ENCODE measurements at regions not wholly inside any gene's neighbourhood (a gene's known extent, or its start where the extent isn't known, plus 50 kb on each side); places are given as distances from the start of the nearest gene placed in this dataset.
"Not testable (repeated sequence)": the region's sequence is repeated elsewhere in the genome, so short reads cannot be mapped to it uniquely, and the experiment has no call there.

DNA sequence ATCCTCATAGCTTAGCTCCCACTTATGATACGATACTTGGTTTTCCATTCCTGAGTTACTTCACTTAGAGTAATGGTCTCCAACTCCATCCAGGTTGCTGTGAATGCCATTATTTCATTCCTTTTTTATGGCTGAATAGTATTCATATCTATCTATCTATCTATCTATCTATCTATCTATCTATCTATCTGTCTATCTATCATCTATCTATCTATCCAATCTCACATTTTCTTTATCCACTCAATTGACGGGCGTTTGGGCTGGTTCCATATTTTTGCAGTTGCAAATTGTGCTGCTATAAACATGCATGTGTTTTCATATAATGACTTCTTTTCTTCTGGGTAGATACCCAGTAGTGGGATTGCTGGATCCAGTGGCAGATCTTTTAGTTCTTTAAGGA lies 65.4 kb upstream of the NXPH1 start:
- DNase-seq (ENCODE audit: low read depth in 6 of 9, low spot score in 9 of 9): not testable (repeated sequence)

DNA sequence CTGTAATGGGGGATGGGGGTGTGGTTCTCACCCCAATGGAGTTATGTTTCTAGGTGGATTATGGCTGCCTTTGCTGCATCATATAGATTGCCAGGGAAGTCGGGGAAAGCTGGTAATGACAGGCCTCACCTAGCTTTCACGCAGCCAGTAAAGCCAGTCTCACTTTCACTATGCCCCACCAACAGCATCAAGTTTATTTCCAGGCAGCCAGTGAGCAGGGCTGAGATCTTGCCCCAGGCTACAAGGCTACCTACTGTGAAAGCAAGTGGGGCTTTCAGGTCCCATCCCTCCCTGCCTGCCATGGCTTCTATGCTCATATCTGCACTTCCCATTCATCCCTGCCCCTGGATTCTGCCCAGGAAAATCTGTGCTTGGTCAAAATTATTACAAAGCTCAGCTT lies 61.7 kb upstream of the NXPH1 start:
- no peak overlapping the region for H3K27ac ChIP-seq (ENCODE audit: low read depth in 1 of 2, low read length in 1 of 2)
- no peaks in the 10 kb centered on the region for H3K9me3 ChIP-seq (ENCODE audit: control insufficient read depth in 2 of 2, insufficient read depth in 1 of 2, low read length in 1 of 2)
- DNase-seq (ENCODE audit: low read depth in 6 of 9, low spot score in 9 of 9): no peak
- H3K4me1 ChIP-seq (ENCODE audit: control insufficient read depth in 2 of 2, insufficient read depth in 2 of 2, low read length in 2 of 2): no peaks in the 10 kb centered on the region
- no peaks in the 10 kb centered on the region for H3K36me3 ChIP-seq (ENCODE audit: control insufficient read depth in 2 of 2, insufficient read depth in 2 of 2, low read length in 1 of 2)
- no peaks in the 10 kb centered on the region for H3K27me3 ChIP-seq (ENCODE audit: control insufficient read depth in 2 of 2, insufficient read depth in 1 of 2, low read length in 1 of 2)
- H3K4me3 ChIP-seq (ENCODE audit: low read length in 2 of 2): no peak overlapping the region
- 93% methylated on average over 2 of the region's 2 CpGs for whole genome bisulfite sequencing

More for the DNA sequence above, 65.4 kb upstream of the NXPH1 start:
- H3K27me3 ChIP-seq (ENCODE audit: control insufficient read depth in 2 of 2, insufficient read depth in 1 of 2, low read length in 1 of 2); H3K36me3 ChIP-seq (ENCODE audit: control insufficient read depth in 2 of 2, insufficient read depth in 2 of 2, low read length in 1 of 2); H3K4me1 ChIP-seq (ENCODE audit: control insufficient read depth in 2 of 2, insufficient read depth in 2 of 2, low read length in 2 of 2); H3K4me3 ChIP-seq (ENCODE audit: low read length in 2 of 2); H3K9me3 ChIP-seq (ENCODE audit: control insufficient read depth in 2 of 2, insufficient read depth in 1 of 2, low read length in 1 of 2); H3K27ac ChIP-seq (ENCODE audit: low read depth in 1 of 2, low read length in 1 of 2): not testable (repeated sequence)
- 65% methylated on average over 3 of the region's 3 CpGs for WGBS

DNA sequence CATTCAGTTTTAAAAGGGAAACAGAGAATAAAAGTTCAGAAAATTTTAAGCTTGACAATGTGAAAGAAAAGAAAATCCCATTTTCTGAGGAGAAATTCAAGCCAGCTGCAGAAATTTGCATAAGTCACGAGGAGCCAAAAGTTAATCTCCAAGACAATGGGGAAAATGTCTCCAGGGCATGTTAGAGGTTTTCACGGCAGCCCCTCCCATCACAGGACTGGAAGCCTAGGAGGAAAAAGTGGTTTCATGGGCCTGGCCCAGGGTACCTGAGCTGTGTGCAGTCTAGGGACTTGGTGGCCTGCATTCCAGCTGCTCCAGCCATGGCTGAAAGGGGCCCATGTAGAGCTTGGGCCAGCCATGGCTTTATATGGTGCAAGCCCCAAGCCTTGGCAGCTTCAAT lies 59.6 kb upstream of the NXPH1 start:
- no peak for DNase-seq (ENCODE audit: low read depth in 6 of 9, low spot score in 9 of 9)
- no peaks in the 10 kb centered on the region for H3K4me1 ChIP-seq (ENCODE audit: control insufficient read depth in 2 of 2, insufficient read depth in 2 of 2, low read length in 2 of 2)
- H3K27me3 ChIP-seq (ENCODE audit: control insufficient read depth in 2 of 2, insufficient read depth in 1 of 2, low read length in 1 of 2): no peaks in the 10 kb centered on the region
- H3K9me3 ChIP-seq (ENCODE audit: control insufficient read depth in 2 of 2, insufficient read depth in 1 of 2, low read length in 1 of 2): no peaks in the 10 kb centered on the region
- no peak overlapping the region for H3K27ac ChIP-seq (ENCODE audit: low read depth in 1 of 2, low read length in 1 of 2)
- no peaks in the 10 kb centered on the region for H3K36me3 ChIP-seq (ENCODE audit: control insufficient read depth in 2 of 2, insufficient read depth in 2 of 2, low read length in 1 of 2)
- no peak overlapping the region for H3K4me3 ChIP-seq (ENCODE audit: low read length in 2 of 2)
- 99% methylated on average over 2 of the region's 2 CpGs for WGBS

DNA sequence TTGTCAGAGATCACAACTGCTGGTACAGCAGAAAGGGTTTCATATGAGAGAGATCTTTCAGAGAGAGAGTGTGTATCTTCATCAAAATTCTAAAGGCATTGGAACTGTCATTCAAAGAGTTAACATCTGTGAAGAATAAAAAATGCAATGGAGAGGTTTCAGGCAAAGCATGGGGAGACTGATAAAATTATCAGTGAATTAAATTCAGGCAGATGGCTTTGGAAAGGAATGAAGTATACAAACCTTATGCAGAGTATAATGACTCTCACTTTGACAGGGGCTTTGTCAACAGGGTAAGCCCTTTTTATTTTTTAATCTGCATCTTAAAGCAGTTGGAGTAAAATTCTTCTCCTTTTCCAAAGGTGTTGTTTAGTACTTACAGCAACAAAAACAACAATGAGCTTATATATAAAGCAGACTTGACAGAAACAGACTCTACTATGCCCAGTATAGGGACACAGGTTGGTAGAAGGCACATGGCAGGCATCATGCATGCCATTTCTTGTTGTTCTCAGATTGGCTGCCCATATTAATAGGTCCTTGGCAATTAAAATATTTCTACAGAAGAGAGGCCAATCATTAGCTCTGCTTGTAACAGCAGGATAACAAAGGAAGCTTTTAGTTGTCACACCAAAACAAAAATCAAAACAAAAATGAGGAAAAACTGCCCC lies 54.9 kb upstream of the NXPH1 start:
- no peaks in the 10 kb centered on the region for H3K36me3 ChIP-seq (ENCODE audit: control insufficient read depth in 2 of 2, insufficient read depth in 2 of 2, low read length in 1 of 2)
- H3K27me3 ChIP-seq (ENCODE audit: control insufficient read depth in 2 of 2, insufficient read depth in 1 of 2, low read length in 1 of 2): no peaks in the 10 kb centered on the region
- H3K4me1 ChIP-seq (ENCODE audit: control insufficient read depth in 2 of 2, insufficient read depth in 2 of 2, low read length in 2 of 2): no peaks in the 10 kb centered on the region
- no peak overlapping the region for H3K4me3 ChIP-seq (ENCODE audit: low read length in 2 of 2)
- no peak overlapping the region for H3K27ac ChIP-seq (ENCODE audit: low read depth in 1 of 2, low read length in 1 of 2)
- H3K9me3 ChIP-seq (ENCODE audit: control insufficient read depth in 2 of 2, insufficient read depth in 1 of 2, low read length in 1 of 2): no peaks in the 10 kb centered on the region
- no peak for DNase-seq (ENCODE audit: low read depth in 6 of 9, low spot score in 9 of 9)

DNA sequence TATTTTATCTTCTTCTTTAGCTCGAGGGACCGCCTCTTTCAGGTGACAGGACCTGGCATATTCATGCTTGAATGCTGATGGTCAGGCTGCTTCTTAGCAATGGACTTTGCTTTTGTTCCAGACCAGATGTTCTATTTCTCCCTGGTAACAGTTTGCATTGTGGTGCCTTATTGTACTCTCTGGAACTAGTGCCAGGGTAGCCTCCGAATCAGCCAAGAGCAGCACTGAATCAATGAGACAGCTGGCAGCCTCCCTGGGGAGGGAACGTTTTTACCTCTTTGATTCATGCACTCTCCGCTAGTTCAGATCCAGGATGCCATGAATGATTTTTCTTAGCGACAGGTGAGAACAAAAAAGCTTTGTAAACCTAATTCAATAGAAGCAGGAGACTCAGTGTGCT lies 54.1 kb upstream of the NXPH1 start:
- H3K4me3 ChIP-seq (ENCODE audit: low read length in 2 of 2): no peak overlapping the region
- H3K27ac ChIP-seq (ENCODE audit: low read depth in 1 of 2, low read length in 1 of 2): no peak overlapping the region
- H3K36me3 ChIP-seq (ENCODE audit: control insufficient read depth in 2 of 2, insufficient read depth in 2 of 2, low read length in 1 of 2): no peaks in the 10 kb centered on the region
- no peaks in the 10 kb centered on the region for H3K27me3 ChIP-seq (ENCODE audit: control insufficient read depth in 2 of 2, insufficient read depth in 1 of 2, low read length in 1 of 2)
- WGBS: 72% methylated on average over 6 of the region's 6 CpGs
- H3K4me1 ChIP-seq (ENCODE audit: control insufficient read depth in 2 of 2, insufficient read depth in 2 of 2, low read length in 2 of 2): no peaks in the 10 kb centered on the region
- H3K9me3 ChIP-seq (ENCODE audit: control insufficient read depth in 2 of 2, insufficient read depth in 1 of 2, low read length in 1 of 2): no peaks in the 10 kb centered on the region
- DNase-seq (ENCODE audit: low read depth in 6 of 9, low spot score in 9 of 9): no peak

DNA sequence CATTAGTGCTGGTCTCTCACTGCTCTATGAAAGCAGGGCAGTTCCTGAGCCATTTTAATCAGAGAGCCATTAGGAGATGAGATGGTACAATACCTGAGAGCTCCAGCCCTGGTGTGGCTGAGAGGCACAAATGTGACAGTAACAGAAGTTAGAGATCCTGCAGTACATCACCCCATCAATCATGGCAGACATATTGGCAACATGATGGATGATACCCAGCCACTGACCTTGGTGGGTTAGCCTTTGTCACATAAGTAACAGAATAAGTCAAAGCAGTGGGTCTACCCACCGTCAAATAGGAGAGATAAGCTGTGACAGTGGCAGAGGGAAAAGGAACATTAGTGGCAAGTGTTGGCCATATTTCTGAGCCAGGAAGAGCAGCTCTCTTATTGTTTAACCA lies 53.3 kb upstream of the NXPH1 start:
- no peaks in the 10 kb centered on the region for H3K27me3 ChIP-seq (ENCODE audit: control insufficient read depth in 2 of 2, insufficient read depth in 1 of 2, low read length in 1 of 2)
- no peaks in the 10 kb centered on the region for H3K4me1 ChIP-seq (ENCODE audit: control insufficient read depth in 2 of 2, insufficient read depth in 2 of 2, low read length in 2 of 2)
- no peak for DNase-seq (ENCODE audit: low read depth in 6 of 9, low spot score in 9 of 9)
- H3K36me3 ChIP-seq (ENCODE audit: control insufficient read depth in 2 of 2, insufficient read depth in 2 of 2, low read length in 1 of 2): no peaks in the 10 kb centered on the region
- no peak overlapping the region for H3K4me3 ChIP-seq (ENCODE audit: low read length in 2 of 2)
- WGBS: 89% methylated on average over 1 of the region's 1 CpG
- H3K27ac ChIP-seq (ENCODE audit: low read depth in 1 of 2, low read length in 1 of 2): no peak overlapping the region
- H3K9me3 ChIP-seq (ENCODE audit: control insufficient read depth in 2 of 2, insufficient read depth in 1 of 2, low read length in 1 of 2): no peaks in the 10 kb centered on the region

DNA sequence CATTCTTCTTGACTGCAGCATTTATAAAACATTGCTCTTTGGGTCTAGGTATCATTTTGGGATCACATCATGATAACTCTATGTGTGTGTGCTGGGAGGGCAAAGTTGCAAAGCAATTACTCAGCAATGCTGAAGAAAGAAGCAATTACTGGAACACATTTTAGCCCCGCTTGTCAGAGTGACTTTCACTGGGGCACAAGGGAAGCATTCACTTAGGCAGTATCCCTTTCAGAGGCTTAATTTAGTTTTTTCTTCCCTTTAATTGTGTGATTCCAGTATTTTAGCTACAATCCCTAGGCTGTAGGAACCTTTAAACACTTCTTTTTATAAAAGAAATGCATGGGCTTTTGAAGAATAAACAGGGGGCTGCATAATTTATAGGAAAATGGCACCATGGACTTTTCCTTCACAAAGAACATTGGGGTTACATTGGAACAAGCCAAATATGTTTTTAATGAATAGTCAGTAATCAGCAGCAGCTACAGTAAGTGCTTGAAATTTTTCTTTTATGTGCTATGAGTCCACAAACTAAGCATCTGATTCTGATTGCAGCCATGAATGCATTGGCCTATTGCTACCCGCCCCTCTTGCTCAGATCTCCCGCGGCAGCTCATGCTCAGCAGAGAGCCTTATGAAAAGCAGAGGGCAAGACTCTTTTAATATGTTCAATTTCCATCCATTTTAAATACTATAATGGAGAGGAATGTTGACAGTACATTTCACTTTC lies 51.2 kb upstream of the NXPH1 start:
- no peaks in the 10 kb centered on the region for H3K4me1 ChIP-seq (ENCODE audit: control insufficient read depth in 2 of 2, insufficient read depth in 2 of 2, low read length in 2 of 2)
- no peaks in the 10 kb centered on the region for H3K36me3 ChIP-seq (ENCODE audit: control insufficient read depth in 2 of 2, insufficient read depth in 2 of 2, low read length in 1 of 2)
- no peaks in the 10 kb centered on the region for H3K9me3 ChIP-seq (ENCODE audit: control insufficient read depth in 2 of 2, insufficient read depth in 1 of 2, low read length in 1 of 2)
- H3K27ac ChIP-seq (ENCODE audit: low read depth in 1 of 2, low read length in 1 of 2): no peak overlapping the region
- no peaks in the 10 kb centered on the region for H3K27me3 ChIP-seq (ENCODE audit: control insufficient read depth in 2 of 2, insufficient read depth in 1 of 2, low read length in 1 of 2)
- 98% methylated on average over 4 of the region's 4 CpGs for WGBS
- H3K4me3 ChIP-seq (ENCODE audit: low read length in 2 of 2): no peak overlapping the region
- DNase-seq (ENCODE audit: low read depth in 6 of 9, low spot score in 9 of 9): no peak

All from thymus (tissue), 11 donors.